ENCODE measurements at regions not wholly inside any gene's neighbourhood (a gene's known extent, or its start where the extent isn't known, plus 50 kb on each side); places are given as distances from the start of the nearest gene placed in this dataset.

DNA sequence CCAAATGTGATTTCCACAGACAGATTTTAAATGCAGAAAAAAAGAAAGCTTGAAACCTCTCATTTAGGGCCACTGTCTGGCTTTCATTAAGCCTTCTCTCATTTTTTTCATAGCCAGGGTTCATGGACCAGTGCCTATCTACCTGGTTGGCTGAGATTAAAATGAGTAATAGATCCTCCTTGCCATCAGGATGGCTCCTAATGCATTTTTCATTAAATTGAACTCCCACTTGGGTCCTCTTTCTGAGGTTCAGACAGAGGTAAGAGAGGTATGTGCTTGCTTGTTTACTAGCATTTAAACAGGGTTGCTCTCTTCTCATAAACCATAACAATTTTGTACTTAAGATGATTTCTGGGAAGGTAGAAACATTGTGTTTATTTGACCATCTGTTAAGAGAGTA is 473.0 kb downstream of the TBC1D4 start:
- no peak for TF ChIP-seq CTCF (IDR thresholded peaks at IDR 0.05)
- TF ChIP-seq POLR2A (IDR thresholded peaks at IDR 0.05; ENCODE audit: low read depth) = no peak
- no peak for TF ChIP-seq POLR2AphosphoS5 (IDR thresholded peaks at IDR 0.05)
- no peak for TF ChIP-seq EP300 (IDR thresholded peaks at IDR 0.05)
